ENCODE measurements at regions not wholly inside any gene's neighbourhood (a gene's known extent, or its start where the extent isn't known, plus 50 kb on each side); places are given as distances from the start of the nearest gene placed in this dataset.

DNA sequence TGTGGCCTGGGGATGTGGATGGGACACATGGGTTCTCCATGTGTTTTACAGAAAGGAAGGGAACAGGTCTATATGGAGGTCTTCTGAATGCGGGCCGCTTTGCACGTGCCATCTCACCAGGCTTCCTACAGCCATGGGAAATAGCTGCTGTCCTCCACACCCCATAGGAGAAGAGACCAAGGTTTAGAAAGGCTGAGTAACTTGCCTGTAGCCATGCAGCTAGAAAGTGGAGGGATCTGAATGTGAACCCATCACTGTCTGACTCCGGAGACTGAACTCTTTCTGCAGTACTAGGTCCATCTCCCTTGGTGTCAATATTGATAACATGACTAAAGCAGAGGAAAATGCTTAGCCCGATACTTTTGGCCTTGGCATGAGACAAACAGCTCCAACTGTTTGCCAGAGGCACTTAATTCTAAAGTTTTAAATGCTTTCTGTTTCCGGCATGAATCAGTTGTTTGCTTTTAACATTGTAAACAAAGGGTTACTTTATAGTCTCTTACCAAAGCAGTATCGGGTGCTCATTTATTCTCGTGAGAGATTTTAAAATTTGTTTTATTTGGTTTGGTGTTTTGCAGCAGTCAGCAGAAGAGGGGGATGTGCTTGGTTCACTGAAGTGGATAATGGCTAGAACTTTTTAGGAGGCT is 64.8 kb upstream of the LOXL4 start:
- no peaks in the 10 kb centered on the region for H3K4me1 Mint-ChIP-seq
- peaks cover 37% of the 10 kb centered on the region for H3K27me3 Mint-ChIP-seq (ENCODE audit: low read depth)
- TF ChIP-seq, protein P1, sequence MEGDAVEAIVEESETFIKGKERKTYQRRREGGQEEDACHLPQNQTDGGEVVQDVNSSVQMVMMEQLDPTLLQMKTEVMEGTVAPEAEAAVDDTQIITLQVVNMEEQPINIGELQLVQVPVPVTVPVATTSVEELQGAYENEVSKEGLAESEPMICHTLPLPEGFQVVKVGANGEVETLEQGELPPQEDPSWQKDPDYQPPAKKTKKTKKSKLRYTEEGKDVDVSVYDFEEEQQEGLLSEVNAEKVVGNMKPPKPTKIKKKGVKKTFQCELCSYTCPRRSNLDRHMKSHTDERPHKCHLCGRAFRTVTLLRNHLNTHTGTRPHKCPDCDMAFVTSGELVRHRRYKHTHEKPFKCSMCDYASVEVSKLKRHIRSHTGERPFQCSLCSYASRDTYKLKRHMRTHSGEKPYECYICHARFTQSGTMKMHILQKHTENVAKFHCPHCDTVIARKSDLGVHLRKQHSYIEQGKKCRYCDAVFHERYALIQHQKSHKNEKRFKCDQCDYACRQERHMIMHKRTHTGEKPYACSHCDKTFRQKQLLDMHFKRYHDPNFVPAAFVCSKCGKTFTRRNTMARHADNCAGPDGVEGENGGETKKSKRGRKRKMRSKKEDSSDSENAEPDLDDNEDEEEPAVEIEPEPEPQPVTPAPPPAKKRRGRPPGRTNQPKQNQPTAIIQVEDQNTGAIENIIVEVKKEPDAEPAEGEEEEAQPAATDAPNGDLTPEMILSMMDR (IDR thresholded peaks at IDR 0.05; ENCODE audit: unreplicated experiment in 3 of 3), result no peak
- H3K9me3 Mint-ChIP-seq, result peaks cover 2% of the 10 kb centered on the region
- no peak overlapping the region for H3K4me3 Mint-ChIP-seq
- H3K36me3 Mint-ChIP-seq (ENCODE audit: low read depth), result no peaks in the 10 kb centered on the region
- H3K27ac Mint-ChIP-seq, result no peak overlapping the region

DNA sequence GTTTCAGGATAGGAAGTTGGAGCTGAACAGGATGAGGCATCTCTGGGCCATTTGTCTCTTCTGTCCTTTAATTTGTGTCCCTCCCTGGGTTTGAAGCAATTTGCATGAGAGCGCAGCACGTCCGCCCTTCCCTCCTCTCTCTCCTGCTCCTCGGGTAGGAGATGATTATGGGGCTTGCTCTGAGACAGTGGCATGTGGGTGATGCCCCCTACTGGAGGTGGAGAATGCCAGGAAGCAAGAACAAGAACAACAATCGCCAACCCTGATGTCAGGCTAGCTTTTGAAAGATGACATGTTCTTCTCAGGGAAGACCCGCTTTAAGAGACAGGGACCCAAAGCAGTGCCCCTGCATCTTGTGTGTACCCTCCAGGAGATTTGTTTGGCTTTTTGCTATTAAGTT is 63.9 kb upstream of the LOXL4 start:
- H3K27me3 Mint-ChIP-seq (ENCODE audit: low read depth), result peaks cover 43% of the 10 kb centered on the region
- peaks cover 2% of the 10 kb centered on the region for H3K9me3 Mint-ChIP-seq
- H3K4me1 Mint-ChIP-seq, result peaks cover under 1% of the 10 kb centered on the region
- TF ChIP-seq, protein P1 (IDR thresholded peaks at IDR 0.05; ENCODE audit: unreplicated experiment in 3 of 3), result no peak
- no peaks in the 10 kb centered on the region for H3K36me3 Mint-ChIP-seq (ENCODE audit: low read depth)
- H3K27ac Mint-ChIP-seq, result no peak overlapping the region
- no peak overlapping the region for H3K4me3 Mint-ChIP-seq

DNA sequence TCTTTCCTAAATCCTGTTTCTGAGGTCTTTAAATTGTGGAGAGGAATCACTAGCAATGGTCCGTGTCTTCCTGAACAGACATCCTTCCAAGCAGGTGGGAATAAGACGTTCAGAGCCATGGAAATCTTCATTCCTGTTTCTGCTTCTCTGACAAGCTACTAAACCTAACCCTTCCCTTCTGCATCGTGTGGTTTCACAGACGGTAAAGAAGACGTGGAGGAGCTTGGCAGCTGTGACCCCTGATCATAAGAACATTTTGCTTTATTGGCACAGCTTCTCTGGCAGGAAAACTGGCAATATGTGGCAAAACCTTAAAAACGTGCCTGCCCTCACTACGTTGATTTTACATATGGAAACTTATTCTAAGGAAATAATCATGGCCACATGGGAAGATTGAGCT is 63.0 kb upstream of the LOXL4 start:
- Mint-ChIP-seq H3K27ac (no peak overlapping the region), H3K9me3 (peaks cover 2% of the 10 kb centered on the region), H3K4me3 (no peak overlapping the region), H3K27me3 (ENCODE audit: low read depth) (peaks cover 52% of the 10 kb centered on the region), H3K4me1 (peaks cover 6% of the 10 kb centered on the region), H3K36me3 (ENCODE audit: low read depth) (no peaks in the 10 kb centered on the region)
- TF ChIP-seq, protein P1 (IDR thresholded peaks at IDR 0.05; ENCODE audit: unreplicated experiment in 3 of 3), result no peak

DNA sequence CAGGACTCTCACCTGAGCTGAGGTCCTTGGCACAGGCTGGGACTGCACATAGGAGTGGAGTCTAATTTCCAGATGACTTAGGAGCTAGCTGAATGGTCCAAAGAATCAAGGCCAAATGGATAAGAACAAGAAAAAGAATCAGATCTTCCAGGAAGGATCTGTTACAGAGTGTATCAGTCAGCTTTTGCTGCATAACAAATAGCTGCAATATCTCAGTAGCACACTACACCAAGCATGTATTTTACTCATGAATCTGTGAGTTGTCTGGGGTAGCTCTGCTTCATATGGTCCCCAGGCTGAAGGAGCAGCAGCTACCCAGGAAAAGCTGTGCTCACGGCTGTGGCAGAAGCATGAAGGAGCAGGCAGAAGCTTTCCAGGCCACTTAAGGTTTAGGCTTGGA is 60.6 kb upstream of the LOXL4 start:
- H3K9me3 Mint-ChIP-seq, result peaks cover 2% of the 10 kb centered on the region
- peaks cover 73% of the 10 kb centered on the region for H3K27me3 Mint-ChIP-seq (ENCODE audit: low read depth)
- H3K36me3 Mint-ChIP-seq (ENCODE audit: low read depth), result no peaks in the 10 kb centered on the region
- peaks cover 8% of the 10 kb centered on the region for H3K4me1 Mint-ChIP-seq
- no peak overlapping the region for H3K27ac Mint-ChIP-seq
- TF ChIP-seq, protein P1 (IDR thresholded peaks at IDR 0.05; ENCODE audit: unreplicated experiment in 3 of 3), result no peak
- no peak overlapping the region for H3K4me3 Mint-ChIP-seq

DNA sequence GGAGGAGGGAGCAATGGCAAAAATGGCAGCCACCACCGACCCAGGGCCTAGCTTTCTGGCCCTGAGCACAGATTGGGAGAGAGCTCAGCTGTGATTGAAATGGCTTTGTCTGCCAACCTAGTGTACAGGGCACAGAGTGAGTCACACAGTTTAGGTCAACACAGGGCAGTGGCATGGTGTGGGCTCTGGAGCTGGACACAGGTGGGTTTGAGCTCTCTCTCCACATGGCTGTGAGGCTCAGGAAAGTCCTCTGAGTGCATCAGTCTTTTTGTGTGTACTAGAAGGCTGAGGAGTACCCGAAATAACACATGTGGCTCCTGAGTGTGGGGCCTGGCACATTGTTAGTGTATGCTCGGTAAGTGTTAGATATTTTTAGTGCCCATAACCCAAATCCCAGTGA is 60.2 kb upstream of the LOXL4 start:
- H3K4me1 Mint-ChIP-seq, result peaks cover 12% of the 10 kb centered on the region
- H3K9me3 Mint-ChIP-seq, result peaks cover 2% of the 10 kb centered on the region
- no peak overlapping the region for H3K4me3 Mint-ChIP-seq
- no peaks in the 10 kb centered on the region for H3K36me3 Mint-ChIP-seq (ENCODE audit: low read depth)
- TF ChIP-seq, protein P1 (IDR thresholded peaks at IDR 0.05; ENCODE audit: unreplicated experiment in 3 of 3), result no peak
- H3K27me3 Mint-ChIP-seq (ENCODE audit: low read depth), result peaks cover 71% of the 10 kb centered on the region
- no peak overlapping the region for H3K27ac Mint-ChIP-seq

- Mint-ChIP-seq H3K9me3 (peaks cover 2% of the 10 kb centered on the region), H3K27me3 (ENCODE audit: low read depth) (peaks cover 70% of the 10 kb centered on the region), H3K4me1 (peaks cover 12% of the 10 kb centered on the region), H3K36me3 (ENCODE audit: low read depth) (no peaks in the 10 kb centered on the region), H3K27ac (peak overlapping the region in 1 of 3 experiments; percentile 9), H3K4me3 (peak overlapping the region in 2 of 3 experiments; percentile 0 to 22)
- TF ChIP-seq, protein P1 (IDR thresholded peaks at IDR 0.05; ENCODE audit: unreplicated experiment in 3 of 3), result no peak
These were observed 58.6 kb upstream of the LOXL4 start for GRCh38 chr10:98326621-98327027.

All from nephron (organoid).